ENCODE measurements at regions not wholly inside any gene's neighbourhood (a gene's known extent, or its start where the extent isn't known, plus 50 kb on each side); places are given as distances from the start of the nearest gene placed in this dataset.

GRCh38 chr2:120983344-120983743 lies 247.7 kb downstream of the GLI2 start:
- no peaks in the 10 kb centered on the region for H3K36me3 Mint-ChIP-seq (ENCODE audit: low read depth)
- no peak for DNase-seq
- peaks cover 2% of the 10 kb centered on the region for H3K9me3 Mint-ChIP-seq
- CTCF ChIA-PET, result no interaction called here
- H3K27me3 Mint-ChIP-seq, result no peaks in the 10 kb centered on the region
- POLR2A ChIA-PET, result no interaction called here
- no peaks in the 10 kb centered on the region for H3K4me1 Mint-ChIP-seq
- H3K27ac Mint-ChIP-seq, result no peak overlapping the region
- no peak overlapping the region for H3K4me3 Mint-ChIP-seq

- no peak for DNase-seq
- H3K27me3 Mint-ChIP-seq, result no peaks in the 10 kb centered on the region
- no peaks in the 10 kb centered on the region for H3K36me3 Mint-ChIP-seq (ENCODE audit: low read depth)
- no peak overlapping the region for H3K27ac Mint-ChIP-seq
- H3K9me3 Mint-ChIP-seq, result peaks cover 2% of the 10 kb centered on the region
- H3K4me1 Mint-ChIP-seq, result no peaks in the 10 kb centered on the region
- ChIA-PET POLR2A (no interaction called here), CTCF (no interaction called here)
- no peak overlapping the region for H3K4me3 Mint-ChIP-seq
Observed at GRCh38 chr2:120984046-120984445, 248.4 kb downstream of the GLI2 start.

- ChIA-PET CTCF (no interaction called here), POLR2A (no interaction called here)
- Mint-ChIP-seq H3K36me3 (ENCODE audit: low read depth) (no peaks in the 10 kb centered on the region), H3K27ac (no peak overlapping the region), H3K9me3 (peaks cover 2% of the 10 kb centered on the region), H3K4me1 (no peaks in the 10 kb centered on the region), H3K27me3 (no peaks in the 10 kb centered on the region), H3K4me3 (no peak overlapping the region)
- DNase-seq, result no peak
Observed at GRCh38 chr2:120984452-120985173, 248.9 kb downstream of the GLI2 start.

GRCh38 chr2:120985174-120985996 lies 249.7 kb downstream of the GLI2 start:
- Mint-ChIP-seq H3K4me3 (no peak overlapping the region), H3K27ac (no peak overlapping the region), H3K27me3 (no peaks in the 10 kb centered on the region), H3K36me3 (ENCODE audit: low read depth) (no peaks in the 10 kb centered on the region), H3K4me1 (no peaks in the 10 kb centered on the region), H3K9me3 (peaks cover 2% of the 10 kb centered on the region)
- POLR2A ChIA-PET, result no interaction called here
- DNase-seq, result no peak
- CTCF ChIA-PET, result no interaction called here

GRCh38 chr2:120985997-120986651 lies 250.5 kb downstream of the GLI2 start:
- ChIA-PET POLR2A (no interaction called here), CTCF (no interaction called here)
- Mint-ChIP-seq H3K36me3 (ENCODE audit: low read depth) (no peaks in the 10 kb centered on the region), H3K4me3 (no peak overlapping the region), H3K27me3 (no peaks in the 10 kb centered on the region), H3K27ac (no peak overlapping the region), H3K4me1 (no peaks in the 10 kb centered on the region), H3K9me3 (peaks cover 2% of the 10 kb centered on the region)
- no peak for DNase-seq

GRCh38 chr2:120986898-120987650 lies 251.4 kb downstream of the GLI2 start:
- no peak for DNase-seq
- ChIA-PET POLR2A (no interaction called here), CTCF (no interaction called here)
- no peak overlapping the region for H3K4me3 Mint-ChIP-seq
- no peaks in the 10 kb centered on the region for H3K4me1 Mint-ChIP-seq
- H3K27me3 Mint-ChIP-seq, result no peaks in the 10 kb centered on the region
- H3K36me3 Mint-ChIP-seq (ENCODE audit: low read depth), result no peaks in the 10 kb centered on the region
- peaks cover 2% of the 10 kb centered on the region for H3K9me3 Mint-ChIP-seq
- no peak overlapping the region for H3K27ac Mint-ChIP-seq

- Mint-ChIP-seq H3K27me3 (no peaks in the 10 kb centered on the region), H3K4me1 (no peaks in the 10 kb centered on the region), H3K36me3 (ENCODE audit: low read depth) (no peaks in the 10 kb centered on the region), H3K9me3 (peaks cover 2% of the 10 kb centered on the region), H3K4me3 (no peak overlapping the region), H3K27ac (no peak overlapping the region)
- POLR2A ChIA-PET, result no interaction called here
- CTCF ChIA-PET, result no interaction called here
- DNase-seq, result no peak
Observed at GRCh38 chr2:120988051-120988699, 252.5 kb downstream of the GLI2 start.

- Mint-ChIP-seq H3K4me1 (no peaks in the 10 kb centered on the region), H3K36me3 (ENCODE audit: low read depth) (no peaks in the 10 kb centered on the region), H3K27ac (no peak overlapping the region), H3K9me3 (peaks cover 2% of the 10 kb centered on the region), H3K27me3 (no peaks in the 10 kb centered on the region), H3K4me3 (no peak overlapping the region)
- CTCF ChIA-PET, result no interaction called here
- peak; percentile 9 for DNase-seq
- POLR2A ChIA-PET, result no interaction called here
Observed at GRCh38 chr2:120988700-120989511, 253.2 kb downstream of the GLI2 start.

- DNase-seq, result peak; percentile 14
- no peak overlapping the region for H3K4me3 Mint-ChIP-seq
- ChIA-PET POLR2A (no interaction called here), CTCF (no interaction called here)
- H3K27ac Mint-ChIP-seq, result no peak overlapping the region
- H3K4me1 Mint-ChIP-seq, result no peaks in the 10 kb centered on the region
- H3K36me3 Mint-ChIP-seq (ENCODE audit: low read depth), result no peaks in the 10 kb centered on the region
- peaks cover 2% of the 10 kb centered on the region for H3K9me3 Mint-ChIP-seq
- H3K27me3 Mint-ChIP-seq, result no peaks in the 10 kb centered on the region
Observed at GRCh38 chr2:120989512-120990441, 254.1 kb downstream of the GLI2 start.

- ChIA-PET CTCF (no interaction called here), POLR2A (no interaction called here)
- Mint-ChIP-seq H3K27ac (no peak overlapping the region), H3K36me3 (ENCODE audit: low read depth) (no peaks in the 10 kb centered on the region), H3K4me1 (no peaks in the 10 kb centered on the region), H3K27me3 (no peaks in the 10 kb centered on the region), H3K4me3 (no peak overlapping the region), H3K9me3 (peaks cover 2% of the 10 kb centered on the region)
- peak; percentile 11 for DNase-seq
Observed at GRCh38 chr2:120990451-120990871, 254.8 kb downstream of the GLI2 start.

- no peaks in the 10 kb centered on the region for H3K4me1 Mint-ChIP-seq
- no peak overlapping the region for H3K27ac Mint-ChIP-seq
- H3K36me3 Mint-ChIP-seq (ENCODE audit: low read depth), result no peaks in the 10 kb centered on the region
- H3K27me3 Mint-ChIP-seq, result no peaks in the 10 kb centered on the region
- ChIA-PET CTCF (no interaction called here), POLR2A (no interaction called here)
- no peak overlapping the region for H3K4me3 Mint-ChIP-seq
- DNase-seq, result peak; percentile 12
- peaks cover 2% of the 10 kb centered on the region for H3K9me3 Mint-ChIP-seq
Observed at GRCh38 chr2:120991441-120991840, 255.8 kb downstream of the GLI2 start.
